Esophagus squamous epithelium (tissue), 5 donors: ENCODE measurements at regions not wholly inside any gene's neighbourhood (a gene's known extent, or its start where the extent isn't known, plus 50 kb on each side); places are given as distances from the start of the nearest gene placed in this dataset.

Experiments used
- DNase-seq: peaks from one replicate; lab custom pipeline; 2025; lab: John Stamatoyannopoulos, UW
- H3K27ac ChIP-seq, 4 donors: fragments of 200-600 bp; sonication (generic); one replicate each; pipeline ENCODE4 v1.5.1; 2016 to 2019; ENCODE audit warnings: mild to moderate bottlenecking in 1 of 4
- H3K27me3 ChIP-seq, 4 donors: fragments of 200-600 bp; sonication (generic); 1 replicate in 3 of 4; 2 replicates in 1 of 4; pipeline versions ENCODE4 v1.5.1 to v1.6.0; 2017 to 2021; ENCODE audit warnings: antibody characterized with exemption in 1 of 4
- H3K36me3 ChIP-seq, 3 donors: fragments of 200-600 bp; sonication (generic); one replicate each; pipeline ENCODE4 v1.5.1; 2016 to 2019
- H3K4me1 ChIP-seq, 3 donors: fragments of 200-600 bp; sonication (generic); one replicate each; pipeline ENCODE4 v1.5.1; 2017 to 2019
- H3K4me3 ChIP-seq, 4 donors: fragments of 200-600 bp; sonication (generic); 1 replicate in 3 of 4; 2 replicates in 1 of 4; pipeline ENCODE4 v1.5.1; 2016 to 2019; ENCODE audit warnings: mild to moderate bottlenecking in 2 of 4, moderate library complexity in 1 of 4
- H3K9me3 ChIP-seq, 3 donors: fragments of 200-600 bp; sonication (generic); one replicate each; pipeline ENCODE4 v1.5.1; 2016 to 2019
- CTCF ChIP-seq, 6 experiments: fragments of 450-650 bp in 4 of 6; fragments of 200-600 bp in 2 of 6; sonication (generic) in 2 of 6; IDR thresholded peaks; one replicate each; pipeline ENCODE4 v1.5.1; 2016 to 2019; ENCODE audit warnings: antibody characterized with exemption in 6 of 6, mild to moderate bottlenecking in 4 of 6, moderate library complexity in 4 of 6
- POLR2A ChIP-seq, 4 donors: fragments of 450-650 bp; IDR thresholded peaks; one replicate each; pipeline ENCODE4 v1.6.1; 2017; ENCODE audit warnings: antibody characterized with exemption in 4 of 4, mild to moderate bottlenecking in 4 of 4, moderate library complexity in 3 of 4
- WGBS, 2 donors: methylation state at CpG; one replicate each; pipeline ENCODE4 v1.1.5; 2018; 5-methylcytosine and 5-hydroxymethylcytosine counted together
- intact Hi-C: fragments of 100-400 bp; cut with DNase I; formaldehyde crosslinking; loops from one replicate; pipeline ENCODE4 v1.15.0; 2022
- donor health status: DM: yes; HTN: yes; CAD: no.

DNA sequence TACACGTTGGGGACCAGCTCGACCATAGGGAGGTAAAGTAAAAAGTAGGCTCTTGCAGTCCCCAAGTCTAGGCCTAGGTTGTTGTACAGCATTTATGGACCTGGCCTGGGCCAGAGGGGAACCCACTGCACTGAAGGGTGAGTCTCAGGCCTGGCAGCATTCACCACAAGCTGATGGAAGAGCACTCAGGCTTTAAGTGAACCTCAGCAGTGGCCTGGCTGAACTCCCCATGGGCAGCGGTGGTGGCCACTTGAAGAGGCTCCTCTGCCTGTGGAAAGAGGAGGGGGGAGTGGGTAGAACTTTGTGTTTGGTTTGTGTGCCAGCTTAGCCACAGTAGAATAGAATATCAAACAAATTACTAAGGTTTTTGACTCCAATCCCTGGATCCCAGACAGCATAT, 176.2 kb upstream of the PRMT6 start:
- TF ChIP-seq POLR2A (IDR thresholded peaks at IDR 0.05) (no peak), CTCF (IDR thresholded peaks at IDR 0.05) (no peak)
- Histone ChIP-seq H3K27me3 (no peaks in the 10 kb centered on the region), H3K36me3 (no peaks in the 10 kb centered on the region), H3K4me3 (no peak overlapping the region), H3K9me3 (no peaks in the 10 kb centered on the region), H3K4me1 (peaks cover 0 to 5% (median 0%) of the 10 kb centered on the region in 3 donors), H3K27ac (no peak overlapping the region)
- 71 to 83% methylated on average over 3 of the region's 3 CpGs for WGBS, 2 donors
- intact Hi-C loops = no loop called here
- no peak for DNase-seq

GRCh38 chr1:106883208-106883607, 173.3 kb upstream of the PRMT6 start:
- Histone ChIP-seq H3K4me1 (peaks cover 0 to 5% (median 0%) of the 10 kb centered on the region in 3 donors), H3K27ac (no peak overlapping the region), H3K9me3 (no peaks in the 10 kb centered on the region), H3K36me3 (no peaks in the 10 kb centered on the region), H3K27me3 (no peaks in the 10 kb centered on the region), H3K4me3 (no peak overlapping the region)
- no peak for TF ChIP-seq CTCF (IDR thresholded peaks at IDR 0.05)
- no peak for TF ChIP-seq POLR2A (IDR thresholded peaks at IDR 0.05)
- no peak for DNase-seq
- intact Hi-C loops = no loop called here

- H3K4me3 ChIP-seq = no peak overlapping the region
- no peak for DNase-seq
- H3K27me3 ChIP-seq = no peaks in the 10 kb centered on the region
- TF ChIP-seq POLR2A (IDR thresholded peaks at IDR 0.05) (no peak), CTCF (IDR thresholded peaks at IDR 0.05) (no peak)
- intact Hi-C loops = no loop called here
- 54 to 59% methylated on average over 1 of the region's 1 CpG for WGBS, 2 donors
- H3K27ac ChIP-seq = no peak overlapping the region
- H3K36me3 ChIP-seq = no peaks in the 10 kb centered on the region
- no peaks in the 10 kb centered on the region for H3K9me3 ChIP-seq
- H3K4me1 ChIP-seq = no peaks in the 10 kb centered on the region
These were observed 167.4 kb upstream of the PRMT6 start for GRCh38 chr1:106889059-106889458.

GRCh38 chr1:106889583-106889982, 166.9 kb upstream of the PRMT6 start:
- no peak for TF ChIP-seq CTCF (IDR thresholded peaks at IDR 0.05)
- DNase-seq = no peak
- Histone ChIP-seq H3K27ac (no peak overlapping the region), H3K4me3 (no peak overlapping the region), H3K4me1 (no peaks in the 10 kb centered on the region), H3K36me3 (no peaks in the 10 kb centered on the region), H3K27me3 (no peaks in the 10 kb centered on the region), H3K9me3 (no peaks in the 10 kb centered on the region)
- WGBS, 2 donors = 30 to 56% methylated on average over 5 of the region's 5 CpGs
- intact Hi-C loops = no loop called here

GRCh38 chr1:106897976-106898375, 158.5 kb upstream of the PRMT6 start:
- Histone ChIP-seq H3K4me3 (no peak overlapping the region), H3K4me1 (no peaks in the 10 kb centered on the region), H3K36me3 (no peaks in the 10 kb centered on the region), H3K27ac (no peak overlapping the region), H3K27me3 (no peaks in the 10 kb centered on the region), H3K9me3 (no peaks in the 10 kb centered on the region)
- DNase-seq = no peak
- TF ChIP-seq POLR2A (IDR thresholded peaks at IDR 0.05) = no peak
- TF ChIP-seq CTCF (IDR thresholded peaks at IDR 0.05) = no peak
- intact Hi-C loops = no loop called here
